NCI-H748 (cell line): ENCODE measurements at regions not wholly inside any gene's neighbourhood (a gene's known extent, or its start where the extent isn't known, plus 50 kb on each side); places are given as distances from the start of the nearest gene placed in this dataset.
"Not testable (repeated sequence)": the region's sequence is repeated elsewhere in the genome, so short reads cannot be mapped to it uniquely, and the experiment has no call there.

ENCODE experiments used
- DNase-seq: peaks from one replicate; lab custom pipeline; 2025; ENCODE audit not compliant: unreplicated experiment; lab: John Stamatoyannopoulos, UW

DNA sequence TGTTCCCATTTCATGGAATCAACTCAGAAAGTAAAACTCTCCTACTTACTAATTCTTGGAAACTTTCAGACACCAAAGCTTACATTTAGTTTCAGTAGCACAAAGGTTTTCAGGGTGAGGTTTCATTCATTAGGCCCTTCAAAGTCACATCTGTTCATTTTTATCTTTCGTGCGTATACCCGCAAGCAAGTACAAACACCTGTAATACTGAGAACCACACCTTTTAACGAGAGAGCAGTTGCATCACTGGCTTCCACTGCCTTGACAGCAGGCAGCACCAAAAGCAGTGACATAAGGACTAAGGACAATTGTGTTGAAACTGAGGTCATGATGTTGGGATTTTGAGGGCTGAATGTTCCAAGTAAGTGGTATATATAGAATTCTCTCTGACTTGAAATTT is 60.5 kb downstream of the GOLGA6L22 start:
- not testable (repeated sequence) for DNase-seq

DNA sequence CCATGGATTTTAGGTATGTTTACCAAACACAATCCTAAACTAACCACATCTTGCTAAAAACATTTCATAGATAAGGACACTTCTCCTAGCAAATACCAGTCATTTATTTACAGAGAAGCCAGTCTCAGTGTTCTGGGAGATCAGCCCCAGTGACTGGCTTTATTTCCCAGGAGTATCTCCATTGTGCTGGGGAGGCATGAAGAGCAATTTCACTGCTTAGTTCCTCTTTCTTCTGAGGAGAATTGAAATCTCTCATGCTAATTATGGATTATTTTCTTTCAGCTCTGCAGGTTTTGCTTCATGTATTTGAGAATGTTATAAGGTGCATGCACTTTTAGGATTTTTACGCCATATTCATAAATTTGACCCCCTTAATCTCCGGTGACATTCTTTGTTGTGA is 67.8 kb downstream of the GOLGA6L22 start:
- DNase-seq = not testable (repeated sequence)

DNA sequence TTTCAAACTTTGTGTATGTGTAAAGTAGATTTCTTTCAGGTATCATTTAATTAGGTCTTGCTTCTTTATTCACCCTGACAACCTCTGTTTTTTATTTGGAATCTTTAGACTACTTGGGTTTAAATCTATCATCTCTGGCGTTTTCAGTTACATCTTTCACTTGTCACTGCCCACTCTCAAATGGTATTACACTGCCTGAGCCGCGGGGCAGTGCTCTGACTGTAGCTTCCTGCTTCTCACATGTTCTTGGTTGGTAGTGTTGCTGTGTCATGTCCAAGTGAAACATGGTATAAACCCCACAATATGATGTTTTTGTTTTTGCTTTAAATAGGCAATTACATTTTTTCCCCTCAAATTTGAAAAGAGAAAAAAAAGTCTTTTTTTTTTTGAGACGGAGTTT is 68.3 kb downstream of the GOLGA6L22 start:
- DNase-seq = not testable (repeated sequence)

DNA sequence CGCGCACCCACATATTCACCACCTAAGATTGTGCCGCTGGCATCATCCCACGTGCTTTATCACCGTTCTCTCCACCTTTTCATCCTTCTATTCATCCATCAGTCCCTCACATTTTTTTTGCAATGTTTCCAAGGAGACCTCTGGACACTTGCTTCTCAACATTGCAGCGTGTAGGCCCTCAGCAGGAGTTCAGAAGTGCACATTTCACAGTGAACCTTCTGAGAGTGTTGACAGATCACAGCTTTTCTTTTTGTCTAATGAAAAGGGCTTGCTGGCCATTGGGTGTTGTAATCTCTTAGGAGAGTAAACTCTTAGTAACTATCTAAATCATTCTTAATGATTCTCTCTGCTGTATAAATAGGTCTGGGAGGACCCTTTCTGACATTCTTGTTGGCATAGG is 70.5 kb downstream of the GOLGA6L22 start:
- not testable (repeated sequence) for DNase-seq

DNA sequence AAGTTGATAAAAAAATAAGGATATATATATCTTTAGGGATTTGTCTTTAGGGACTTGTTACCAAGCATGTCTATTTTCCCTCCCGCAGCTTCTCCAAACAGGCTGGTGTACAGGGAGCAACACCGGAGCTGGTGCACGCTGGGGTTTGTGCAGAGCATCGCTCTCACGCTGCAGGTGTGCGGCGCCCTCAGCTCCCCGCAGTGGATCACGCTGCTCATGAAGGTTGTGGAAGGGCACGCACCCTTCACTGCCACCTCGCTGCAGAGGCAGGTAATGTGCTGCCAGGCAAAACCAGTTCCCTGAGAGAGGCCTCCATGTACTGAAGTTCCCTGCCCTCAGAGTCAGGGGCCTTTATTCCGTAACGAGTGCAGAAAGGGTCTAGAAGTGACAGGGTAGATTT is 101.0 kb downstream of the GOLGA6L22 start:
- not testable (repeated sequence) for DNase-seq

DNA sequence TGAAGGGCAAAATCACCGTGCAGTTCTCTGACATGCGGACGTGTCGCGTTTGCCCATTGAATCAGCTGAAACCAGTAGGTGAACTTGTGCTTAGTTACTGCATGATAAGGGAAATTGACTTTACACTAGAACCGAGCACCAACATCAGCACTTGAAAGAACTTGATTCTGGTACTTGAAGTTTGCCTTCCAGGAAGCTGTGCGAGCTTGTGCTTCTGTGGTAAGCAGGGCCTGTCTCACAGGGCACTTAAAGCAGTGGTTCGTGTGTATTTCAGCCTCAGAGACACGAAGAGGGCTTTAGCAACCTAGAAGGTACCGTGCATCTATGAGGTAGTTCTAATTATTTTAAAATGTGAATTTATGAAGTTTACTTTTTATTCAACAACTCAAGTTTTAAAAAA is 103.0 kb downstream of the GOLGA6L22 start:
- DNase-seq = not testable (repeated sequence)

DNA sequence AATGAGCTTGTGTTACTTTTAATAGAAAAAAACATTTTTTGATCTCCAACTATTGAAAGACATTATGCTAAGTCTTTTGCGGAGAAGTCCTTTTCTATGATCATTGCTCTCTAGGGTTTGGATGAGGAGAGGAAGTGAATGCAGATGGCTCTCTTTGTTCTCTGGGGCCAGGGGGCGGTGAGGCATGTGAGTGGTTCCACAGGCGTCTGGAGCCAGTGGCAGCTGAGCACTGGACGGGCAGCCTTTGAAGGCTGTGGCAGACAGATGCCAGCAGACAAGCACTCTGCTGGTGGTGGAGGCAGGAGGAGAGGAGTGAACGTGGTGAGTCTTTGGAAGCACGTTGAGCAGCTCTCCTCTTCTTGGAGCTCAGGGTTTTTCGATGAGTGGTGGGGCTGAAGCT is 107.8 kb downstream of the GOLGA6L22 start:
- DNase-seq = not testable (repeated sequence)

DNA sequence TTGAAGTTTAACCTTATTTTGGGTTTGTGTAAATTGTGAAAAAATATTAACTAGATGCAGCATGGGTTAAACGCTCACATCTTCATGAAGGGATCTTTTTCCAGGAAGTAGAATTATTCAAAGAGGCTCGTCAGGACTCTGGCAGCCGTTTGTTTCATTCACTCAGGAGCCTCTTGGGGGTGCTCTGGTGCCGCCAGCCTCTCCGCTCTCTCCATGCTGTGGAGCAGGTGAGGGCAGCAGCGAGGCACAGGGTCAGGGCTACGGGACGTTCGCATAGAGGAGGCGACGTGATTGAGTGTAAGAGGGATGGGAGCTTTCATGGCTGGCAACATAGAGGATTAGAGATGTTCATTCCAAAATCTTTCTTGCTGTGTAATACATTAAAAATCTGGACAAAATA is 110.8 kb downstream of the GOLGA6L22 start:
- not testable (repeated sequence) for DNase-seq

DNA sequence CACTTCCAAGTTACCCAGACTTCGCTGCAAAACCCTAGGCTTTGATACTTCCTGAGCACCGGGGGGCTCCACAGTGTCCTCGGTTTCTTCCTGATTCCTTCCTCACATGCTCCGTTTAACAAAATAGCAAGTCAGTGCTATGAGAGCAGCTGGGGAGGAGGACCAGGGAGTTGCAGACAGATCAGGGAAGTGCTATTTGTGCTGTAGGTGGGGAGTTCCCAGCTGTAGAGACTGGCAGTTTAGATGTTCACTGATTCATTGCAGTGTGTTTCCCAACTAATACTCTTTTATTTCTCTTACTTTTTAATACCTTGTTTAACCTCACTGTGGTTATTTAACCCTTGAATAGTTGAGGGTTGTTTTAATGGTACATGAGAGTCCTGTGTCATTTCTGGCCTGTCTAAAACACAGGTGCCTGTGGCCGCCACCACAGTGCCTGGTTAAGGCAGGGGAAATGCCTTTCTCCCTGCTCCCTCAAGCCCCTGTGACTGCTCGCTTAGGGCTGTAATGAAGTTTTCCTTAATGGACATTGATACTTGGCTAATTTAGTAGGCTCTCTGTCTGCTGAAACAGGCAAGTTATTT is 113.5 kb downstream of the GOLGA6L22 start:
- DNase-seq = not testable (repeated sequence)

DNA sequence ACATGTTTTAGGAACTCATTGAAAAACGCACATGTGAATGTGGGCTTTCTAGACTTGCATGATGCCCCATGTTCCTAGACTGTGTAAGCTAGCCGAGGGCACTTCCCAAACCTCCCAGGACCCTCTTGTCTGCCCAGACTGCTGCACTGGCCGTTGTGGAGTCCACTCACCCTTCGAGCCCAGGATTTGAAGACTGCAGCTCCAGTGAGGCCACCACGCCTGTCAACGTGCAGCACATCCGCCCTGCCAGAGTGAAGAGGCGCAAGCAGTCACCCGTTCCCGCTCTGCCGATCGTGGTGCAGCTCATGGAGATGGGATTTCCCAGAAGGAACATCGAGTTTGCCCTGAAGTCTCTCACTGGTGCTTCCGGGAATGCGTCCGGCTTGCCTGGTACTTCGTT is 114.1 kb downstream of the GOLGA6L22 start:
- DNase-seq = not testable (repeated sequence)

DNA sequence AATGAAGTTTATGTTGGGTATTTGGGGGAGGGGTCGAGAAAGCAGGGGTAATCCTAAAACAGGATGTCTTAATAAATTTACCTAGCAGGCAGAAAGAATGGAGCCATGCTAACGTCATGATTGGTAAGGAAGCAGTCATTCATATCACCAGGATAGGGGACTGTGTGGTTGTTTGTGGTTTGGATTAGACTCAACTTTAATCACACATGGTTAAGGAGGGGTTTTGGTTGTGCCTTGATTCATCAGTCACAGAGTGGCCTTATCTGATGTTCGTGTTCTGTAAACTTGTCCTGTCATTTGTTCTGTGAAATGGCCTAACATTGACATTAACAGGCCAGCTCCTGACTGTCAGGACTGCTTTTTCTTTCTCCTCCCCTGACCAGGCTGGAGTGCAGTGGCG is 119.1 kb downstream of the GOLGA6L22 start:
- not testable (repeated sequence) for DNase-seq

DNA sequence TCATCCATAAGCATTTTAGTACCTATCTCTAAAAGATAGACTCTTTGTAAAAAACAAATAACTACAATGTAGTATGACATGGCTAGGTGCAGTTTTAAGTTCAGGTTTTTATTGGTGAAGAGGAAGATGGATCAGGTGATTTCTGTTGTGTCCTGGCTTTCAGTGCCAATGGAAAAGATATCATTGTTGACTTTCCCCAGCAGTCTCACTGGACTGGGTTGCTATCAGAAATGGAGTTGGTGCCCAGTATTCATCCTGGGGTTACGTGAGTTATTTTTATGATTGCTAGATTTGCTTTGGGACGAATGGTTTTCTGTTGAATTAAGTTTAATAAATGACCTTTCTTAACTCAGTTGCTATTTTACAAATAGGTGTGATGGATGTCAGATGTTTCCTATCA is 120.5 kb downstream of the GOLGA6L22 start:
- not testable (repeated sequence) for DNase-seq

DNA sequence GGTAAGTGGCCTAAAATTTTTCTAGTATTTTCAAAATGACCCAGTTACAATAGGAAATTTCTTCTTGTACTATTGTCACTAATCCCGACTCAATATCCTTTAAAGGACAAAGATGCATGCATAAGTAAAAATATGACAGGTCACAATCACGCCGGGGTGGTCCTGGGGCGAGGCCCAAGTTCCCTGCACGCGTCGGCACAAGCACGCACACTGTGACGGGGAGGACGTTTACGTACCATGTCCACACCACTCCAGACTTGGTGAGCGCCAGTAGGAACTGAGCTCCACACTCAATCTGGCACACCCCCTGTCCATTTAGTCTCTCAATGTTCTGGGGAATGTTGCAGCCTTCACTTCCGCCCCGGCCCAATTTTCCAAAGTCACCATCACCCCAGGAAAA is 128.7 kb downstream of the GOLGA6L22 start:
- DNase-seq = not testable (repeated sequence)

DNA sequence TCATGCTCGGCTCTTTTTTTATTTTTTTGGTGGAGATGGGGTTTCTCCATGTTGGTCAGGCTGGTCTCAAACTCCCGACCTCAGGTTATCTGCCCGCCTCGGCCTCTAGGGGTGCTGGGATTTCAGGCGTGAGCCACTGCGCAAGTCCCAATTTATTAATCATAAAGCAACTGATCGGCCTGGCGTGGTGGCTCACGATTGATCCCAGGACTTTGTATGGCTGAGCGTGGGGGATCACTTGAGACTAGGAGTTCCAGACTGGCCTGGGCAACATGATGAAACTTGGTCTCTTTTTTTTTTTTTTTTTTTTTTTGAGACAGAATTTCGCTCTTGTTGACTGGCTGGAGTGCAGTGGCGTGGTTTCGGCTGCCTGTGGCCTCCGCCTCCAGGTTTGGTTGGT is 139.8 kb downstream of the GOLGA6L22 start:
- DNase-seq = not testable (repeated sequence)

DNA sequence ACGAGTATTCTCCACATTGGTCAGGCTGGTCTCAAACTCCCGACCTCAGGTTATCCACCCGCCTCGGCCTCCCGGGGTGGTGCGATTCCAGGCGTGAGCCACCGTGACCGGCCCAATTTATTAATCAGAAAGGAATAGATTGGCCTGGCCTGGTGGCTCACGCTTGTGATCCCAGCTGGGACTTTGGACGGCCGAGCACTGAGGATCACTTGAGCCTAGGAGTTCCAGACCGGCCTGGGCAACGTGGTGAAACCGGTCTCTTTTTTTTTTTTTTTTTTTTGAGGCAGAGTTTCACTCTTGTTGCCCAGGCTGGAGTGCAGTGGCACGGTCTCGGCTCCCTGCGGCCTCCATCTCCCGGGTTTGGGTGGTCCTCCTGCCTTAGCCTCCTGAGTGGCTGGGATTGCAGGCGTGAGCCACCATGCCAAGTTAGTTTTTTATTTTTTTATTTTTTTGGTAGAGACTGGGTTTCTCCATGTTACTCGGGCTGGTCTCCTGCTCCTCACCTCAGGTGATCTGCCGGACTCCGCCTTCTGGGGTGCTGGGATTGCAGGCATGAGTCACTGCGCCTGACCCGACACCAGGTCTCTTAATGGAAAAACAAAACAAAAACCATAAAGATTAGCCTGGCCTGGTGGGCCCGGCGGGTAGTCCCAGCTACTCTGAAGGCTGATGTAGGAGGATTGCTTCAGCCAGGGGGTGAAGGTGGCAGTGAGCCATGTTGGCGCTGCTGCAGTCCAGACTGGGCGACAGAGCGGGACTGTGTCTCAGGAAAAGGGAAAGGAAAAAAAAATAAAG is 141.0 kb downstream of the GOLGA6L22 start:
- not testable (repeated sequence) for DNase-seq

DNA sequence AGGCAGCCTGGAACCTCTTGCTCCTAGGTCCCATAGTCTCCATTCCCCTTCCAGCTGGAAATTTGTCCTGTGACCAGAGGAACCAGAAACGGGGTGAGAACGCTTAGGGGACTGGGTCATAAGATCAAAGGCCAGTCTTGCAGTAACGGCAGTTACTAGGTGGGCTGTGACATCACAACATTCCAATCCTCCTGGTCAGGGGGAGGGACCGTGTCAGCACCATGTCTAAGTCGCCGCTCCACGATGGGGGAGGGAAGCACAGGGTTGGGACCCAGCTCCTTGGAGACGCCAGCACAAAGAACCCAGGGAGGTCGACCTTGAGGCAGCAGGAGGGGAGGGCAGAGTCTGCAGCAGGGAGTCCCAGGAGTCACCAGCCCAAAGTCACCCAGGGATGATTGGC is 158.3 kb downstream of the GOLGA6L22 start:
- not testable (repeated sequence) for DNase-seq

DNA sequence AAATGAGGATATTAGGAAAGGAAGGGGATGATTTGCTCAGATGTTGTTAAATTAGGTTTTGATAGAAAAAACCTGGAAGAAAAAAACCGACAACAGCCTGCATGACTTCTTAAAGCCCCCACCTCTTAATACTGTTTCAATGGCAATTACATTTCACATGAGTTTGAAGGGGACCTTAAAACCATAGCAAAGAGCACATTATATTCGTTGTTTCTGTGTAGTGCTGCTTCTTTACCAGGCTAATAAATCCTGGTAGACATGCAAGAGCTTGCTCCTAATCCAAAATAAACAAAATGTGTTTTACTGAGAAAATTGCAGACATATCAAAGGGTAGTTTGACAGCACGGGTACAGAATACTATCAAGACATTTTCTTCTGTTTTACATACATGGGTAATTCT is 154.7 kb upstream of the NIPA1 start:
- DNase-seq = not testable (repeated sequence)

DNA sequence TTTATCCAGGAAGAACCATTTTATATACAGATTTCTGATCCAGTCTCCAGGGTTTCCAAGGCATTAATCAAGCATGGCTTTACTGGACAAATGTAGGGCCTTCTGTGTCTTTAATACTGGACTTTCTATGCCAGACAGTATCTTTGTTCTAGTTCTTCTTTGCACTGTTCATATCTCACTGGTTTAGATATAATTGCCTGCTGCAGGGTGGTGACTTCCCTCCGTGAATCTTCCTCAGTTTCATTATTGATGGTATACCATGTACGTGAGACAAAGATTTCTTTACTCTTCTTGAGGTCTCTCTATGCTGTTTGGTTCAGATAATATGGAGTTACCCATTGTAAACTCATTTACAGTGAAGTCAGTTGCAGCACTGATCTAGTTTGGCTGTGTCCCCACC is 146.5 kb upstream of the NIPA1 start:
- not testable (repeated sequence) for DNase-seq

DNA sequence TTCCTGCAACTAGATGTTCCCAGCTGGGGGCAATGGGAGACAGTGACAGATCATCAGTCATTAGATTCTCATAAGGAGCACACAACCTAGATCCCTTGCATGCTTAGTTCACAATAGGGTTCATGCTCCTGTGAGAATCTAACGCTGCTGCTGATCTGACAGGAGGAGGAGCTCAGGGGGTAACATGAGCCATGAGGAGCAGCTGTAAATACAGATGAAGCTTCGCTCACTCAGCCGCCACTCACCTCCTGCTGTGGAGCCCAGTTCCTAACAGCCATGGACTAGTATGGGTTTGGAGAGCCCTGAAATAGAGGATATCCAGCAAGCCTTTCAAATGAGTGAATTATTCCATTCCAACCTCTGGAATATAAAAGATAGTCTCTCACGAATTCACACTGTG is 137.0 kb upstream of the NIPA1 start:
- peak; percentile 10 for DNase-seq

DNA sequence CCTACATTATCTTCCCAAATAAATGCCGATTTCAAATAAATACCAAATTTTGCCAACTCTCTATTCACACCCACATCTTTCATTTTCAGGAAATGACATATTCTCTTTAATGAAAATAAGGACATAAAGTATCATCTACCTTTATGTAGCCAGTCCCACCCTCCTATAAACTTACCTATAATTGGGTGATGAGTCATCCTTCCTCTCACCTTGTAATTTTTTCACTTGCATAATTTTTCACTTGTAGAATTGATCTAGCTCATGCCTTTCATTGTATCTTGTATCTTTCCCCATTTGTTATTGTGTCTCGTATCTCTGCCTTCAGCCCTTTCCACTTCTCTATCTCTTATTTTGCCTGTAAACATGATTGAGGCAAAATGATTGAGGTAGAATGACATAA is 135.3 kb upstream of the NIPA1 start:
- DNase-seq = not testable (repeated sequence)

DNA sequence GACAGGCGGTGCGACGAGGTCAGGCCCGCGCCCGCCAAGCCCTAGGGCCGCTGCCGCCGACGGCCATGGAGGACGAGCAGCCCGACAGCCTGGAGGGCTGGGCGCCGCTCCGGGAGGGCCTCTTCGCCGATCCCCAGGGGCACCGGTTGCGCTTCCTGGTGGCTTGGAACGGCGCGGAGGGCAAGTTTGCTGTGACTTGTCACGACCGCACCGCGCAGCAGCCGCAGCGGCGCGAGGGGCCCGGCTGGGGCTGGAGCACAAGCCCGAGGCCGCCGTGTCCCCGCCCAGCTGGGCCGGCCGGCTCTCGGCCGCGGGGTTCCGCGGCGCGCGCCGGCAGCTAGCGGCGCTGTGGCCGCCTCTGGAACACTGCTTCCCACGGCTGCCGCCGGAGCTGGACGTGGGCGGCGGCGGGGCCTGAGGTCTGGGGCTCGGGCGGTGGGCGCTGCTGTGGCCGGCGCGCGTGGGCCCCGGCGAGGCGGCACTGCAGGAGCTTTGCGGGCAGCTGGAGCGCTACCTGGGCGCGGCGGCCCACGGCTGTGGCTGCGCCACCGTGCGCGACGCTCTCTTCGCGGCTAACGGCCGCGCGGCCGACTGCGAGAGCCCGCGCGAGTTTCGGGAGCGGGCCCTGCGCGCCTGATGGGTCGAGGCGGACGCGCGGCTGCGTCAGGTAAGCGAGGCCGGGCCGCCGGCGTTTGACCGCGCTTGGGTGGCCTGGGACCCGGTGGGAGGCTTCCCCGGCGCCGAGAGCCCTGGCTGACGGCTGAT is 122.0 kb upstream of the NIPA1 start:
- DNase-seq = peak; percentile 51
